ENCODE measurements at regions not wholly inside any gene's neighbourhood (a gene's known extent, or its start where the extent isn't known, plus 50 kb on each side); places are given as distances from the start of the nearest gene placed in this dataset.
A peak's percentile ranks its signal among the peaks of the same experiment; 100 is the strongest.
"Not testable (repeated sequence)": the region's sequence is repeated elsewhere in the genome, so short reads cannot be mapped to it uniquely, and the experiment has no call there.

GRCh38 chr1:148362626-148363438 lies 120.3 kb downstream of the PPIAL4G start:
- DNase-seq (ENCODE audit: extremely low read depth, low read depth) = no peak

GRCh38 chr1:148362216-148362611 lies 120.9 kb downstream of the PPIAL4G start:
- no peak for DNase-seq (ENCODE audit: extremely low read depth, low read depth)

GRCh38 chr1:148361427-148362215 lies 121.5 kb downstream of the PPIAL4G start:
- DNase-seq (ENCODE audit: extremely low read depth, low read depth) = peak; percentile 29

- DNase-seq (ENCODE audit: extremely low read depth, low read depth) = no peak
Observed at GRCh38 chr1:148357037-148357436, 126.1 kb downstream of the PPIAL4G start.

- peak; percentile 54 for DNase-seq (ENCODE audit: extremely low read depth, low read depth)
Observed at GRCh38 chr1:148355976-148356375, 127.1 kb downstream of the PPIAL4G start.

- DNase-seq (ENCODE audit: extremely low read depth, low read depth) = no peak
Observed at GRCh38 chr1:148354913-148355308, 128.2 kb downstream of the PPIAL4G start.

- DNase-seq (ENCODE audit: extremely low read depth, low read depth) = no peak
Observed at GRCh38 chr1:148354284-148354912, 128.7 kb downstream of the PPIAL4G start.

- DNase-seq (ENCODE audit: extremely low read depth, low read depth) = peak; percentile 89
Observed at GRCh38 chr1:148353461-148354283, 129.4 kb downstream of the PPIAL4G start.

GRCh38 chr1:148352470-148353053 lies 130.5 kb downstream of the PPIAL4G start:
- no peak for DNase-seq (ENCODE audit: extremely low read depth, low read depth)

- DNase-seq (ENCODE audit: extremely low read depth, low read depth) = no peak
Observed at GRCh38 chr1:148347781-148348180, 135.3 kb downstream of the PPIAL4G start.

- peak; percentile 38 for DNase-seq (ENCODE audit: extremely low read depth, low read depth)
Observed at GRCh38 chr1:148345659-148346151, 137.4 kb downstream of the PPIAL4G start.

- not testable (repeated sequence) for DNase-seq (ENCODE audit: extremely low read depth, low read depth)
Observed at GRCh38 chr1:148344651-148345050, 138.5 kb downstream of the PPIAL4G start.

- not testable (repeated sequence) for DNase-seq (ENCODE audit: extremely low read depth, low read depth)
Observed at GRCh38 chr1:148341729-148342128, 141.4 kb downstream of the PPIAL4G start.

- DNase-seq (ENCODE audit: extremely low read depth, low read depth) = not testable (repeated sequence)
Observed at GRCh38 chr1:148336121-148336918, 146.8 kb downstream of the PPIAL4G start.

GRCh38 chr1:148334339-148335130 lies 148.6 kb downstream of the PPIAL4G start:
- DNase-seq (ENCODE audit: extremely low read depth, low read depth) = peak; percentile 99

GRCh38 chr1:148333875-148334338 lies 149.2 kb downstream of the PPIAL4G start:
- no peak for DNase-seq (ENCODE audit: extremely low read depth, low read depth)

GRCh38 chr1:148328884-148329283 lies 154.2 kb downstream of the PPIAL4G start:
- DNase-seq (ENCODE audit: extremely low read depth, low read depth) = no peak

GRCh38 chr1:148325031-148325430 lies 158.1 kb downstream of the PPIAL4G start:
- not testable (repeated sequence) for DNase-seq (ENCODE audit: extremely low read depth, low read depth)

Data from NCI-H460 (cell line).